Gastroesophageal sphincter (tissue), 3 donors: ENCODE measurements at regions not wholly inside any gene's neighbourhood (a gene's known extent, or its start where the extent isn't known, plus 50 kb on each side); places are given as distances from the start of the nearest gene placed in this dataset.

Experiments used
- EP300 ChIP-seq: sonication (generic); formaldehyde crosslinking; IDR thresholded peaks from one replicate; pipeline ENCODE4 v1.6.1; 2017; ENCODE audit warnings: antibody characterized with exemption, mild to moderate bottlenecking
- POLR2A ChIP-seq, 2 donors: fragments of 450-650 bp; IDR thresholded peaks; one replicate each; pipeline ENCODE4 v1.6.1; 2017; ENCODE audit warnings: antibody characterized with exemption in 2 of 2, mild to moderate bottlenecking in 2 of 2, moderate library complexity in 1 of 2
- POLR2AphosphoS5 ChIP-seq: sonication (generic); formaldehyde crosslinking; IDR thresholded peaks from one replicate; pipeline ENCODE4 v1.6.1; 2017; ENCODE audit warnings: antibody characterized with exemption
- TF ChIP-seq, protein P1 (sequence below), 4 experiments: fragments of 200-600 bp in 2 of 4; fragments of 450-650 bp in 2 of 4; sonication (generic) in 1 of 4; IDR thresholded peaks; one replicate each; pipeline ENCODE4 v1.5.1; 2017 to 2019; ENCODE audit warnings: antibody characterized with exemption in 4 of 4, mild to moderate bottlenecking in 2 of 4, moderate library complexity in 2 of 4

DNA sequence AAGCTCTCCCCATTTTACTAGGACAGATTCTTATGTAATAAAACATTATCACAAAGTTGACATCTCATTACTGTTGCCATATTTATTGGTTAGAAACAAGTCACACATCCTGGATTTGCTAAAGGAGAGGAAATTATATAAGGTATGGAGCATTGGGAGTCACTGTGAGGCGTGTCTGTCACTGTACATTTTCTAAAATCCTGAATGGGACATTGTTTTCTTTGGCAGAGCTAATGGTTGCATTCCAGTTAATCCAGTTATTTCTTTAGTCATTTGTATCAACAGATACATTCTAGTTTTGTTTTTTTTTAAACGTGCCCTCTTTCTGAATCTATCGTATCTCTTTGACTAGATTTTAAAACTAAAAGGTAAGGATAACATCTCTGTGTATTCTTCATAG is 70.2 kb upstream of the MITF start:
- TF ChIP-seq, protein P1, sequence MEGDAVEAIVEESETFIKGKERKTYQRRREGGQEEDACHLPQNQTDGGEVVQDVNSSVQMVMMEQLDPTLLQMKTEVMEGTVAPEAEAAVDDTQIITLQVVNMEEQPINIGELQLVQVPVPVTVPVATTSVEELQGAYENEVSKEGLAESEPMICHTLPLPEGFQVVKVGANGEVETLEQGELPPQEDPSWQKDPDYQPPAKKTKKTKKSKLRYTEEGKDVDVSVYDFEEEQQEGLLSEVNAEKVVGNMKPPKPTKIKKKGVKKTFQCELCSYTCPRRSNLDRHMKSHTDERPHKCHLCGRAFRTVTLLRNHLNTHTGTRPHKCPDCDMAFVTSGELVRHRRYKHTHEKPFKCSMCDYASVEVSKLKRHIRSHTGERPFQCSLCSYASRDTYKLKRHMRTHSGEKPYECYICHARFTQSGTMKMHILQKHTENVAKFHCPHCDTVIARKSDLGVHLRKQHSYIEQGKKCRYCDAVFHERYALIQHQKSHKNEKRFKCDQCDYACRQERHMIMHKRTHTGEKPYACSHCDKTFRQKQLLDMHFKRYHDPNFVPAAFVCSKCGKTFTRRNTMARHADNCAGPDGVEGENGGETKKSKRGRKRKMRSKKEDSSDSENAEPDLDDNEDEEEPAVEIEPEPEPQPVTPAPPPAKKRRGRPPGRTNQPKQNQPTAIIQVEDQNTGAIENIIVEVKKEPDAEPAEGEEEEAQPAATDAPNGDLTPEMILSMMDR (IDR thresholded peaks at IDR 0.05): no peak
- no peak for TF ChIP-seq POLR2A (IDR thresholded peaks at IDR 0.05)
- no peak for TF ChIP-seq POLR2AphosphoS5
- TF ChIP-seq EP300: no peak
